ENCODE measurements at regions not wholly inside any gene's neighbourhood (a gene's known extent, or its start where the extent isn't known, plus 50 kb on each side); places are given as distances from the start of the nearest gene placed in this dataset.

GRCh38 chr16:35631261-35631945 is 2172.0 kb downstream of the TP53TG3F start:
- ChIA-PET POLR2A (no interaction called here), RAD21 (ENCODE audit: low non-redundant PET in 1 of 2, low total read pairs in 2 of 2, uncharacterized antibody in 2 of 2, unreplicated experiment in 2 of 2) (no interaction called here), CTCF (no interaction called here)
- no TSS peak for BruUV-seq (replicated peaks)
- no peak overlapping the region for H3K4me3 ChIP-seq (replicated peaks in 1 of 2; ENCODE audit: low read depth in 1 of 2, low read length in 2 of 2)
- intact Hi-C loops (cut with micrococcal nuclease): loop anchor here (10.0 kb wide), 1 partner anchor 47 kb away; no protein-coding TSS in a partner anchor
- no peaks in the 10 kb centered on the region for H3K79me2 ChIP-seq (ENCODE audit: insufficient read depth, low read length)
- no peaks in the 10 kb centered on the region for H4K20me1 ChIP-seq (ENCODE audit: insufficient read depth)
- no peaks in the 10 kb centered on the region for H3K36me3 ChIP-seq (ENCODE audit: control insufficient read depth in 1 of 2, insufficient read depth in 2 of 2, low read length in 2 of 2)
- no peak overlapping the region for H3K9ac ChIP-seq (ENCODE audit: low read length)
- no peak overlapping the region for H3K4me2 ChIP-seq (ENCODE audit: low read length)
- DNase-seq (ENCODE audit: low read depth, low spot score) (no peak), ATAC-seq (no peak)
- TF ChIP-seq ZFX (IDR thresholded peaks at IDR 0.05) (no peak), POLR2A (IDR thresholded peaks at IDR 0.05; ENCODE audit: borderline replicate concordance, extremely low read depth, insufficient read depth, insufficient read length) (no peak), SRF (IDR thresholded peaks at IDR 0.05; ENCODE audit: low read depth) (no peak), SIN3A (IDR thresholded peaks at IDR 0.05; ENCODE audit: low read depth) (no peak), TCF7L2 (IDR thresholded peaks at IDR 0.05; ENCODE audit: borderline replicate concordance, extremely low read depth, insufficient read depth, insufficient read length) (no peak), MAX (IDR thresholded peaks at IDR 0.05) (no peak), JUND (IDR thresholded peaks at IDR 0.05) (no peak), ZNF274 (IDR thresholded peaks at IDR 0.05; ENCODE audit: low read depth, low read length) (no peak), EZH2 (IDR thresholded peaks at IDR 0.05) (no peak)
- TF ChIP-seq, protein P1, sequence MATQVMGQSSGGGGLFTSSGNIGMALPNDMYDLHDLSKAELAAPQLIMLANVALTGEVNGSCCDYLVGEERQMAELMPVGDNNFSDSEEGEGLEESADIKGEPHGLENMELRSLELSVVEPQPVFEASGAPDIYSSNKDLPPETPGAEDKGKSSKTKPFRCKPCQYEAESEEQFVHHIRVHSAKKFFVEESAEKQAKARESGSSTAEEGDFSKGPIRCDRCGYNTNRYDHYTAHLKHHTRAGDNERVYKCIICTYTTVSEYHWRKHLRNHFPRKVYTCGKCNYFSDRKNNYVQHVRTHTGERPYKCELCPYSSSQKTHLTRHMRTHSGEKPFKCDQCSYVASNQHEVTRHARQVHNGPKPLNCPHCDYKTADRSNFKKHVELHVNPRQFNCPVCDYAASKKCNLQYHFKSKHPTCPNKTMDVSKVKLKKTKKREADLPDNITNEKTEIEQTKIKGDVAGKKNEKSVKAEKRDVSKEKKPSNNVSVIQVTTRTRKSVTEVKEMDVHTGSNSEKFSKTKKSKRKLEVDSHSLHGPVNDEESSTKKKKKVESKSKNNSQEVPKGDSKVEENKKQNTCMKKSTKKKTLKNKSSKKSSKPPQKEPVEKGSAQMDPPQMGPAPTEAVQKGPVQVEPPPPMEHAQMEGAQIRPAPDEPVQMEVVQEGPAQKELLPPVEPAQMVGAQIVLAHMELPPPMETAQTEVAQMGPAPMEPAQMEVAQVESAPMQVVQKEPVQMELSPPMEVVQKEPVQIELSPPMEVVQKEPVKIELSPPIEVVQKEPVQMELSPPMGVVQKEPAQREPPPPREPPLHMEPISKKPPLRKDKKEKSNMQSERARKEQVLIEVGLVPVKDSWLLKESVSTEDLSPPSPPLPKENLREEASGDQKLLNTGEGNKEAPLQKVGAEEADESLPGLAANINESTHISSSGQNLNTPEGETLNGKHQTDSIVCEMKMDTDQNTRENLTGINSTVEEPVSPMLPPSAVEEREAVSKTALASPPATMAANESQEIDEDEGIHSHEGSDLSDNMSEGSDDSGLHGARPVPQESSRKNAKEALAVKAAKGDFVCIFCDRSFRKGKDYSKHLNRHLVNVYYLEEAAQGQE (IDR thresholded peaks at IDR 0.05; ENCODE audit: low read depth): no peak
- no peaks in the 10 kb centered on the region; a peak in 1 of 4 replicates for H3K9me3 ChIP-seq (ENCODE audit: control insufficient read depth in 1 of 2, insufficient read depth in 1 of 2, low read depth in 1 of 2, low read length in 2 of 2)
- no peaks in the 10 kb centered on the region for H3K4me1 ChIP-seq (ENCODE audit: control insufficient read depth in 1 of 2, insufficient read depth in 2 of 2, low read length in 2 of 2)
- no peak overlapping the region for H2AFZ ChIP-seq (ENCODE audit: low read depth, low read length, poor library complexity, severe bottlenecking)
- no peaks in the 10 kb centered on the region for H3K27me3 ChIP-seq (ENCODE audit: insufficient read depth, low read length)
- no peak overlapping the region for H3K27ac ChIP-seq (ENCODE audit: low read depth, low read length)
- no peaks in the 10 kb centered on the region for H3K9me2 ChIP-seq (ENCODE audit: insufficient read depth)

Measured in HCT116 (cell line).